HG03025 (cell line): ENCODE measurements at regions not wholly inside any gene's neighbourhood (a gene's known extent, or its start where the extent isn't known, plus 50 kb on each side); places are given as distances from the start of the nearest gene placed in this dataset.

Experiments
- ATAC-seq: cut with Tn5 transposase; IDR thresholded peaks from one replicate; pipeline ENCODE4 v1.9.1; 2021; ENCODE audit warnings: mild to moderate bottlenecking, moderate library complexity; ENCODE audit not compliant: unreplicated experiment, low FRiP score

GRCh38 chr7:91323626-91324158 is 59.5 kb downstream of the FZD1 start:
- ATAC-seq = no peak

GRCh38 chr7:91324663-91325062 is 60.4 kb downstream of the FZD1 start:
- no peak for ATAC-seq

- ATAC-seq = no peak
Measured at GRCh38 chr7:91325726-91326125, 61.5 kb downstream of the FZD1 start.

- no peak for ATAC-seq
Measured at GRCh38 chr7:91326516-91327199, 62.4 kb downstream of the FZD1 start.

- ATAC-seq = no peak
Measured at GRCh38 chr7:91327346-91327745, 63.1 kb downstream of the FZD1 start.

- ATAC-seq = no peak
Measured at GRCh38 chr7:91329571-91329970, 65.3 kb downstream of the FZD1 start.

- no peak for ATAC-seq
Measured at GRCh38 chr7:91330191-91330808, 66.1 kb downstream of the FZD1 start.

- ATAC-seq = no peak
Measured at GRCh38 chr7:91330866-91331265, 66.6 kb downstream of the FZD1 start.

GRCh38 chr7:91336106-91336505 is 71.9 kb downstream of the FZD1 start:
- ATAC-seq = no peak

- ATAC-seq = no peak
Measured at GRCh38 chr7:91338226-91339020, 74.2 kb downstream of the FZD1 start.

- ATAC-seq = no peak
Measured at GRCh38 chr7:91342346-91342745, 78.1 kb downstream of the FZD1 start.

- ATAC-seq = no peak
Measured at GRCh38 chr7:91343420-91343960, 79.3 kb downstream of the FZD1 start.

- no peak for ATAC-seq
Measured at GRCh38 chr7:91343996-91344629, 79.9 kb downstream of the FZD1 start.

GRCh38 chr7:91344911-91345310 is 80.7 kb downstream of the FZD1 start:
- peak; percentile 43 for ATAC-seq

GRCh38 chr7:91345449-91345848 is 81.2 kb downstream of the FZD1 start:
- peak; percentile 77 for ATAC-seq

GRCh38 chr7:91346426-91346825 is 82.2 kb downstream of the FZD1 start:
- ATAC-seq = no peak

GRCh38 chr7:91347290-91347689 is 83.1 kb downstream of the FZD1 start:
- ATAC-seq = no peak

- no peak for ATAC-seq
Measured at GRCh38 chr7:91348711-91349110, 84.5 kb downstream of the FZD1 start.

GRCh38 chr7:91351374-91351773 is 87.1 kb downstream of the FZD1 start:
- ATAC-seq = no peak

- ATAC-seq = no peak
Measured at GRCh38 chr7:91352091-91352490, 87.9 kb downstream of the FZD1 start.

GRCh38 chr7:91353848-91354247 is 89.6 kb downstream of the FZD1 start:
- ATAC-seq = no peak
